Renal cortex interstitium (tissue), 11 donors: ENCODE measurements at regions not wholly inside any gene's neighbourhood (a gene's known extent, or its start where the extent isn't known, plus 50 kb on each side); places are given as distances from the start of the nearest gene placed in this dataset.
"Not testable (repeated sequence)": the region's sequence is repeated elsewhere in the genome, so short reads cannot be mapped to it uniquely, and the experiment has no call there.

Experiments
- DNase-seq, 11 donors: peaks; one replicate each; pipeline ENCODE4 v3.0.0-alpha.2; 2013; ENCODE audit warnings: low read depth in 9 of 11, low spot score in 4 of 11; ENCODE audit errors: extremely low read depth in 1 of 11

- not testable (repeated sequence) for DNase-seq
Observed at GRCh38 chr4:12461576-12461975, 1022.6 kb downstream of the RAB28 start.

DNA sequence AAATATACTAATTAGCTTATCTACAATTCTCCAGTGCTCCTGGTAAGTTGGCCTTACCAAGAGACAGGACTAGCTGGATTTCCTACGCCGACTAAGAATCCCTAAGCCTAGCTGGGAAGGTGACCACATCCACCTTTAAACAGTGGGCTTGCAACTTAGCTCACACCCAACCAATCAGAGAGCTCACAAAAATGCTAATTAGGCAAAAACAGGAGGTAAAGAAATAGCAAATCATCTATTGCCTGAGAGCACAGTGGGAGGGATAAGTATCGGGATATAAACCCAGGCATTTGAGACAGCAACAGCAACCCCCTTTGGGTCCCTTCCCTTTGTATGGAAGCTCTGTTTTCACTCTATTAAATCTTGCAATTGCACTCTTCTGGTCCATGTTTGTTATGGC is 1025.0 kb downstream of the RAB28 start:
- DNase-seq, result no peak

DNA sequence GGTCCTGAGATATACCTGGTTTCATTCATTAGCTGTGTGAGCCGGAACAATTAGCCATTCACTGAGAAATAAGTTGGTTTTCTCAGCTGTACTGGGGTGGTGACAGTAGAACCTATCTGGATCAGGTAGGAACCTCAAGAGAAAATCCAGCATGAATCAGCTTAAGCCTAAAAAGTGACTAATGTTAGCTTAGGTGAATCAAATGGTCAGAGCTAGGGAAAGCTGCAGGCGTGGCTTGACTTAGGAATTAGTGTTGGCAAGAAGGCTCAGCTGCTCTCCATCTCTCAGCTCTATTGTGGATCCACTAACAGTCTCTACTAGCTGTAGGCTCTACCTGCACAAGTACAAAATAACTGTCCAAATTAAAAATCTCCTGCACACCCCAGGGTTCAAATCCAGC is 1025.5 kb downstream of the RAB28 start:
- no peak for DNase-seq

- no peak for DNase-seq
Observed at GRCh38 chr4:12452291-12452690, 1023.6 kb upstream of the HS3ST1 start.

GRCh38 chr4:12447451-12447850 is 1018.8 kb upstream of the HS3ST1 start:
- DNase-seq, result peak in 8 of 11 donors; percentile 24 to 52 (median 34)

GRCh38 chr4:12446657-12447185 is 1018.0 kb upstream of the HS3ST1 start:
- DNase-seq, result peak in 5 of 11 donors; percentile 8 to 22 (median 15)

DNA sequence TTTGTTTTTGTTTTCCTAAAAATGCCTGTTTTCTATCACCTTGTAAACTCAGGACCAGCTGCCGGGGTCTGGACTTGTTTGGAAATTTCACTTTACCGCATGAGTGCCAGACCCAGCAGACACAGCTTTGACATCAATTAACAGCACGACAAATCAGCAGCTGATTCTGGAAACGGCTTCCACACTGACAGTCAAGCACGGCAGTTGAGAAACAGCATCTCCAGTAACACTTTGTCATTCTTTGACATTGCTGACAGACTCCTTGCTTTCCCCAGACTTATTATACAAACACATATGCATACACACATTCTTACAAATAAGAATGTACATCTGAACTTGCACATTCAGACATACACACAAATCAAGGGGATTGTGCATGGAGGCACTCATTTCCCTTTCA is 1017.6 kb upstream of the HS3ST1 start:
- peak in 6 of 11 donors; percentile 6 to 33 (median 16) for DNase-seq

- peak in 6 of 11 donors; percentile 2 to 12 (median 5) for DNase-seq
Observed at GRCh38 chr4:12445711-12446235, 1017.1 kb upstream of the HS3ST1 start.

DNA sequence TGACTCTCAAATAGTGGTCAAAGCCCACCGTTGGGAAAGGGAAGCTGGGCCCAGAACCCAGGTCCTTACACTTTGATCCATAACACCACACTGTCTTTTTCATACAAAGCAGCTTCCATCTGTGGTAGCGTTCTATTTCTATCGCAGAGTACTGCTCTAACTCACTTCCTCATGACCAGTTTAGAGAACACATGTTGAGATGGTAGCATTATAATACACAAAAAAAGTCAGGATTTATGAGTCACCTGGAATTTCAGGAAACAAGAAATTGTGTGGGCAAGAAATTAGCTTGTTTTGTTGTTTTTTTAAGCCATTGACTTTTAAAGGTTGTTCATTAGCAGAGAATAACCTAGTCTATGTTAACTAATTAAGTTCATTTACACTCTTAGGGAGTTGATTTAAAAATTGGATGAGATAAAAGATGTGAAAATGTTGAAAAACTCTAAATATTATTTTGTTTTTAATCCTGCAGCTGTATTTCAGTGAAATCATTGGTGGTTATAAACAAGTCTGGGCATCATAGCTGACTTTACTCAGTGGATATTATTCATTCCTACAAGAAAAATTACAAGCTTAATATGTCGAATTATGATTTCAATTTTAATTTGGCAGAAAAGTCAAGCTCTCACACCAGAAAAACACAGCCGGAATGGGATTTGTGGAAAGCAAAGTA is 1011.1 kb upstream of the HS3ST1 start:
- DNase-seq, result no peak

DNA sequence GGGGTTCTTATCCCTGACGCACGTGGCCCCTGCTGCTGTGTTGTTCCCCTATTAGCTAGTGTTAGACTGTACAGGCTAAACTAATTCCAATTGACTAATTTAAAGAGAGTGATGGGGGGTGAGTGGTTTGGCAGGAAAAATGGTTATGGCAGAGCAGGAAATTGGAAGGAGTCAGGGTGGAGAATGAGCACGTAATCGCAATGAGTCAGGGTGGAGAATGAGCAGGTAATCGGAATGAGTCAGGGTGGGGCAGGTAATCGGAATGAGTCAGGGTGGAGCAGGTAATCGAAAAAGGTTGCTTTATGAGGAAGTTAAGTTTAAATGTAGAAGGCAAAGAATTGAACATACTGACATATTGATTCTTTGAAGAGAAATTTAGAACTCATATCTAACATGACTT is 1002.6 kb upstream of the HS3ST1 start:
- DNase-seq, result not testable (repeated sequence)

GRCh38 chr4:12421364-12421763 is 992.7 kb upstream of the HS3ST1 start:
- DNase-seq, result no peak

DNA sequence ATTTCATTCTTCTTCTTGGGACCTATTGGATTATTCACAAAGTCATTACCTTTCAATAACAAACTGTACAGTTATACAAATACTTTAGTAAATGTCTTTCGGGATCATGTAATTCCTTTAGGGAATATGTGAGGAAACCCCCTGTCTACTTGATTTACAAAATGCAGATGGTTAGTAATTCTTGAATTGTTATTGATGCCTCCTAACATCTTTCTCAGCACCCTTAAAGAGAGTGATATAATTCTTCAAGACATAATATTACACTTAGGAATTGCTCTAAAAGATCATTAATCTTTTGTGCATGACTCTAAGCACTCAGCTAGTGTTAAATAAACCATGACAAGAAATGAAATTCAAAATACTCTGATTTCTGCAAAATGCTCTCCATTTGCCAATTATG is 988.1 kb upstream of the HS3ST1 start:
- no peak for DNase-seq

- DNase-seq, result no peak
Observed at GRCh38 chr4:12414181-12414812, 985.6 kb upstream of the HS3ST1 start.

- no peak for DNase-seq
Observed at GRCh38 chr4:12411072-12411471, 982.4 kb upstream of the HS3ST1 start.

GRCh38 chr4:12409507-12410190 is 981.0 kb upstream of the HS3ST1 start:
- DNase-seq, result no peak

- DNase-seq, result no peak
Observed at GRCh38 chr4:12408364-12408763, 979.7 kb upstream of the HS3ST1 start.

GRCh38 chr4:12403175-12403574 is 974.5 kb upstream of the HS3ST1 start:
- DNase-seq, result no peak

DNA sequence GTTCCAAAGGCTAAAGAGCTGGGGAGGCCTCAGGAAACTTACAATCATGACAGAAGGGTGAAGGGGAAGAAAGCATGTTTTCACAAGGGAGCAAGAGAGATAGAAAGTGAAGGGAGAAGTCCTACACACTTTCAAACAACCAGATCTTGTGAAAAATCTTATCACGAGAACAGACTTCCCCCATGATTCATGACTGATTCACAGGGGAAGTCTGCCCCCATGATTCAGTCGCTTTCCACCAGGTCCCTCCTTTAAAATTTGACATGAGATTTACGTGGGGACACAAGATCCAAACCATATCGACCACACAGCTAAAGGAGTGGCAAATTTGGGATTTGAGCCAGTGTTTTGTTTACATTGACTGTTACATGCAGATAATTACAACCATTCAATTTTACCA is 971.1 kb upstream of the HS3ST1 start:
- DNase-seq, result no peak

- no peak for DNase-seq
Observed at GRCh38 chr4:12393631-12394262, 965.1 kb upstream of the HS3ST1 start.
